ENCODE measurements at regions not wholly inside any gene's neighbourhood (a gene's known extent, or its start where the extent isn't known, plus 50 kb on each side); places are given as distances from the start of the nearest gene placed in this dataset.
A peak's percentile ranks its signal among the peaks of the same experiment; 100 is the strongest.

DNA sequence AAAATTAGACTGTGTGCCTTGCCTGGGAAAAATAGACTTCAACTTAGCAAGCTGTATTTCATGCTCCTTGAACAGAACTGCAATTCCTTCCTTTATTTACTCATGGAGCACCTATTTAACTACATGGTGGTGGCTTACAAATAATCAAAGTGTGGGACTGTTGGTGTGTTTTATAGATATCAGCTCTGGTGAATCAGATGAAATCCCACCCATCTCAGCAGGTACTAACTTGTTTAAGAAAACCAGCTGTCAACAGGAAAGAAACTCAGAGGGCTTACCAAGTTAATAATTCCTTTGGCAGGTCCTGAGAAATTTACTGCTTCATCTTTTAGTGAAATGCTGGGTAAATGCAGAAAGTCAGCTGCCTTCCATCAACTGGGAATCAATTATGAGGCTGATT lies 830.6 kb downstream of the SLC4A3 start:
- DNase-seq: no peak

- no peak for DNase-seq
Measured at GRCh38 chr2:220460257-220460985, 833.0 kb downstream of the SLC4A3 start.

- no peak for DNase-seq
Measured at GRCh38 chr2:220463876-220464275, 836.4 kb downstream of the SLC4A3 start.

DNA sequence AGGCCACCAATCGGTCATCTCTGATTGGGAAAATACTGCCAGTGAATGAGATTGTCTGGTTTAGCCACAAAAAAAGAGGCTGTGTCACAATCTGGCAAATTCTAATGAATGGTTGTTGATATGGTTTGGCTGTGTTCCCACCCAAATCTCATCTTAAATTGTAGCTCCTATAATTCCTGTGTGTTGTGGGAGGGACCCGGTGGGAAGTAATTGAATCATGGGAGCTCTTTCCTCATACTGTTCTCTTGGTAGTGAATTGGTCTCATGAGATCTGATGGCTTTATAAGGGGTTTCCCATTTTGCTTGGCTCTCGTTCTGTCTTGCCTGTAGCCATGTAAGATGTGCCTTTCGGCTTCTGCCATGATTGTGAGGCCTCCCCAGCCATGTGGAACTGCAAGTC lies 838.3 kb downstream of the SLC4A3 start:
- no peak for DNase-seq

DNA sequence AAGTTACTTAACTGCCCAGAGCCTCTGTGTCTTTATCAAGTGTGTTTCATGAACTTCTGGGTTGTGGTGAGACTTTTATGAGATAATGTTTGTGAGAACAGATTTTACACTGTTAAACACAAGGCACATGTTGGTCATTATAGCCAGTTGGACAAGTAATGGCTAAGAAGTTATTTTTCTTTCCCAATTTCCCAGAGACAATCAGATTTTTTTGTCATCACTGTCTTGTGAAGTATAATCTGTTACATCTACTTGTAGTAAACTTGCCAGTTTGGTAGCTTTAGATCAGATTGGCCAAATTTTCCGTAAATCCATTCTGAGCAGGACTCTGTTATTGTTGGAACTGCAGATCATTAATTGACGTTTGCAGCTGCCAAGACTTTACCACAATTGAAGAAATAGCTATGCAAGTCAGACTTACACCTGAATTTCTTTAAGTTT lies 838.8 kb downstream of the SLC4A3 start:
- no peak for DNase-seq

DNA sequence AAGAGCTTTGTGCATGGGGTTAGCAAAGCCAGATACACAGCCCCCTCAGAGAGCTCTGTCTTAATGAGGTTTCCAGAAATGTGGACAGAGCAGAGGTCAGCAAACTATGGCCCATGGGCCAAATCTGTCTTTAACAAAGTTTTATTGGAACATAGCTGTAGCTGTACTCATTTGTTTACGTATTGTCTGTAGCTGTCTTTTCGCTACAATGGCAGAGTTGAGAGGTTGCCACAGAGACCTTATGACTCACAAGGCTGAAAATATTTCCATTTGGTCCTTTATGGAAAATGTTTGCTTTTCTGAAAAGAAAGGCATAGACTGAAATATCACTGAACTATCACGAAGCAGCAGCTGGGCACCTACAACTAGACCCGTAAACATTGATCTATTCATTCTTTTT lies 841.8 kb downstream of the SLC4A3 start:
- DNase-seq: no peak

DNA sequence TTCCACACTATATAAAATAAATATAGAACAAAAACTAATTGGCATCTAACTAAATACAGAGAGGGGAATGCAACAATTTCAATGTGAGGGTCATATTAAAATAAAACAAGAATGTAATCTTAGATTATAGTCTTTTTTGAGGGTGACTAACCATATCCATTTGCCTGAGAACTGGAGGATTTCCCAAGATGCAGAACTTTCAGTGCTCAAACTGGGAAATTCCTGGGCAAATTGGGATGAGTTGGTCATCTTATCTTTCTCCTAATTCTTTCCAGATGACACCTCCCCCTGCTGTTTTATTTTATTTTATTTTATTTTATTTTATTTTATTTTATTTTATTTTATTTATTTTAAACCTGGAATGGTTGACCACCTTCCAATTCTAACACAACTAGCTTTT lies 846.2 kb downstream of the SLC4A3 start:
- DNase-seq: no peak

DNA sequence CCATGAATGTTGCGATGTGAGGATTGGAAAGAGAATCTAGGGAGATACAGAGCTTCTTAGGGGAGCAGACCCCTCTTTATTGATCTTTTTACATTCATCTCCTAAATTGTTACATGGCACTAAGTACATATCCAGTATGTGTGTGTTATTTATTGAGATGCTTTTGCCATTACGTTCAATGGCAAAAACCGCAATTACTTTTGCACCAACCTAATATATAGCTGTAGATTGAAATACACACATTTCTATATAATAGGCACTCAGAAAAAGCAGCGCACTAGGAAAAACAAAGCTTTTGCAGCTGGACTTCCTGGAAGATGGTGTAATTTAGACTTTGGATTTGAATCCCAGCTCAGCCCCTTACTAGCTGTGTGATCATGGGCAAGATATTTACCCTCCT lies 849.4 kb downstream of the SLC4A3 start:
- no peak for DNase-seq

- peak; percentile 83 for DNase-seq
Measured at GRCh38 chr2:220478305-220479058, 851.1 kb downstream of the SLC4A3 start.

DNA sequence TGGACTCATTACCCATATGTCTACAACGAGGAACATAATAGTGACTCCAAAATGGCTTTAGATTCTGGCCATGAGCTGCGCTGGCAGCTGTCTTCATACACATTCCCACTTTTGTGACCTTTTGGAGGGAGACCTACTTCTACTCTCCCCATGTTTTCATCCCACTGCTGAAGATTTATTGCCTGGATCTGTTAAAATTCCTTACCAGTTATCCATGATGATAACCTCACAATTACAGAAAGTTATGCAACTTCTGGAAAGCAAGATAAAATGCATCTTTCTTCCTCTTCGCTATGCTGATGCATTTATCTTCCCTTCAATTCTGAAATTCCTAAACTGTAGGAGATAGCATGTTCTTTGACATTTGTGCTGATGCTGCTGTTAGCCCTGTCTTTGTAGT lies 855.3 kb downstream of the SLC4A3 start:
- no peak for DNase-seq

GRCh38 chr2:220489121-220489520 lies 861.7 kb downstream of the SLC4A3 start:
- DNase-seq: no peak

DNA sequence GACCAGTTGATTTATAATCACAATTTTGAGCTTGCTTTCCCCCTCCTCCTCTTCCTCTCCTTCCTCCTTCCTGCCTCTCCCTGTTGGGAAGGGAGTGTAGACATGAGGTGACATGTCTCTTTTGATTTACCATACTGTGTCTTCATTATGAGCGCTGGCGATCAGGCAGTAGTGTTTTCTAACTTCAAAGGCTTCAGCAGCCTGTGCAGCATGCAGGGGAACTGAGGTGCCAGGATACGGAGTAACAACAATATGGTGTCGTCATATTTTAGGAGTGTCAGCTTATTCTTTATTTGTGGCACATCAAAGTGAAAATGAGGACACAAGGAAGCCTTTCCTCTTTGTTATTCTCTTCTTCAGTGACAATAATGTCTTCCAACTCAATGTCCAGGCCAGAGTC lies 864.2 kb downstream of the SLC4A3 start:
- DNase-seq: no peak

- no peak for DNase-seq
Measured at GRCh38 chr2:220493871-220494525, 866.6 kb downstream of the SLC4A3 start.

- no peak for DNase-seq
Measured at GRCh38 chr2:220496513-220496912, 869.1 kb downstream of the SLC4A3 start.

DNA sequence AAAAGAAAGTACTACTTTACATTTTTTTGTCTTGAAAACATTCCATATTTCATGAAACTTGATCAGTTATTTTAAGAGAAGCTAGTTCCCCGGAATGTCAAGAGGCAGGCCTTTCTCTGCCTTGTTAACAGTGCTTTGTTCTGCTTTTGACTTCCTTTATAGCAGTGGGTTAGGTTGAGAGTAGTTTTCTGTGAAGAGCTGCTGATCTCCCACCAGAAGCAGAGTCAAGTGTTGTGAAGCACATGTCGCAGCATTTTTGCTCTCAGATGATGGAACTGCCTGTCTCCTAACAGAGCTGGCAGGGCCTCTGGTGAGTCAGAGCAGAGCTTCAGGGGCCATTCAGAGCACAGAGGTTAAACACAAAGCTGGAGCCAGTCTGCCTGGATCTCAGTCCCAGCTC lies 871.8 kb downstream of the SLC4A3 start:
- no peak for DNase-seq

DNA sequence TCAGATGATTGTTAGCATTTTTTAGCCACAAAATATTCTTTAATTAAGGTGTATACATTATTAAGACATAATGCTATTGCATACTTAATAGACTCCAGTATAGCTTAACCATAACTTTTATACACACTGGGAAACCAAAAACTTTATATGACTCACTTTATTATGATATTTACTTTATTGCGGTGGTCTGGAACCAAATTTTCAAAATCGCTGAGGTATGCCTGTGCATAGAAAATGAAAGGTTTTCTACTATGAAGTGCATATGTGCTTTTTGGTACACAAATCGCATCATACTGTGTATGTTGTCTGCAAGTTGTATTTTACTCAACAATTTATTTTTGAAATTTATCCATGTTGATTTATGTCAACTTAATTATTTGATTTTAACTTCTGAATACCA lies 875.1 kb downstream of the SLC4A3 start:
- no peak for DNase-seq

GRCh38 chr2:220503431-220503830 lies 876.0 kb downstream of the SLC4A3 start:
- DNase-seq: no peak

DNA sequence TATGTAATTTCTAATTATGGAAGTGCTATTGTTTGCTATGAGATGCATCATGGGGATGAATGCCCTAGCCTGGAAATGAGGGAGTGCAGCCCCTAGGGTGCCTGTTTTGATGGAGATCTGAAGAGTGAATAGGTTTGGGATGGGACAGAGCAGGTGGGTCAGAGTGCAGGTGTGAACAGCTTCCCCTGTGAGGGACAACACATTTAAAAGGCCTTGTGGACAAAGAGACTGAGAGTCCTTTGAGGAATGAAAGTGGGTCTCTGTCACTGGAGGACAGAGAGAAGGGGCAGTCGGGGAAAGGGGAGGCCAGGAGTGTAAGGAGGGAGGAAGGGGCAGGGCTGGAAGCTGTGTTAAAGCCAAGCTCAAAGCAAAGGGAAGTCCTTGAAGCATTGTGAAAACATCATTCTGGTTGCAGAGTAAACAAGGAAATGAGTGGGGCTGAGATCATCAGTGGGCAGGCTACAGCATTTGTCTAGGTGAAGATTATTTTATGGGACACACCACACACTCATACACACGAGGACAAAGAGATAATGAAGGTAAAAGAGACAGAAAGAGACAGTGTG lies 877.6 kb downstream of the SLC4A3 start:
- DNase-seq: no peak

DNA sequence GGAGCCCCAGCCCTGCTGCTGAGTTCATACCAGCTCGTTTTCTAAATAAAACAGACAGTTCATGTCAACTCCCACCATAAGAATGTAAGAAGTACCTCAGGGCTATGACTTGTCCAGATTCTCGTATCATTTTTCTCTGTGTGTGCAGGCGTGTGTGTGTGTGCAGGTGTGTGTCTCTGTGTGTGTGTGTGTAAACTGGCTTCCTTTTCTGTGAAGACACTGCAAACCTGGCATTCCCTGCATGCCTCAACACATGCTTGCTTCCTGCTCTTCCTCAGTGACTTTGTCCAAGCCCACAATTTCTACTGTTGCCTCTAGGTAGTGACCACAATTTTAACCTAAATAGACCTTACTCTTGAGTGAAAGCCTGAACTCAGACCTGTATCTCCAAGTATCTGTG lies 879.0 kb downstream of the SLC4A3 start:
- DNase-seq: no peak

DNA sequence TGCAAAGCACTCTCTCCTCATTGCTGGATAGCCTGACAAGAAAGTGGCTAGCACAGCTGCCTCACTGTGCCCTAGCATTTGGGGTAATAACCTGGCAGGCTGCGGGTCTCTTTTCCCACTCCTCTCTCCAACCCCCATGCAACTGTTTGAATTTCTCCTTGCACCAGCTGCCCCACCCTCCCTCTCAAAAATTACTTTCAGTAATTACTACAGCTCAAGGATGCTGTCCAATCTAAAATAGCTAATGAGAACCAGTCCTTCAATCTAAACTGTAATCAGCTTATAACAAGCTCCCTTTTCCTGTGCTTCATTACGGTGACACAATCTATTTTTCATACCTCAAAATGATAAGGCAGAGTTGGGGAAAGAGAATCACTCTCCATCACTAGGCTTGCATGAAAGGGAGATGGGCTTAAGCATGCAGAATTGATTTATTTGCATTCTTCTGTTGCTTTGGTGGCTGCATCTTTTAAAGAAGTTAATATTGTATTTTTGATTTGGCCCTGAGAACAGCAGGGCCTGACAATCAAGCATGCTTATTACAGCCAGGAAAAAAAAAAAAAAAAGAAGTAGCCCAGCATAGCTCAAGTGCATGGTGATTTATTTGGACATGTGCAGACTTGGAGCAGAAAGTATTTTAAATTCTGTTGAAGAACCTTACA lies 881.8 kb downstream of the SLC4A3 start:
- DNase-seq: no peak

DNA sequence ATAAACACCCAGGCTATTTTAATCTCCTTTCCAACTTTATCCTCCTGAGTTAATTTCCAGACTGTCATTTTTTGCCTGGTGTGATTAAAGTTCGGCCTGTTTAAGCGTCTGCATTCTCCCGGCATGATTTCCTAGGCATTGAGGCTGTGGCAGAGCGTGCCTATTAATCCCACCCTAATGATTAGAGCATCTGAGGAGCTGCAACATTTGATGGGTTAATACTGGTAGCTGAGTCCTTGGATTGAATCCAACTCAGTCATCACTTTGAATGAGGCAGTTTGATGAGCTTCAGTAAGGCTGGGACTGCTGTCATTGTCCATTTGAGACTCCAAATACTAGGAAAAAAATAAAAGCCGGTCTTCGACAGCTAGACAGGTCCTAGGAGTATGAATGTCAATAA lies 882.5 kb downstream of the SLC4A3 start:
- DNase-seq: no peak

DNA sequence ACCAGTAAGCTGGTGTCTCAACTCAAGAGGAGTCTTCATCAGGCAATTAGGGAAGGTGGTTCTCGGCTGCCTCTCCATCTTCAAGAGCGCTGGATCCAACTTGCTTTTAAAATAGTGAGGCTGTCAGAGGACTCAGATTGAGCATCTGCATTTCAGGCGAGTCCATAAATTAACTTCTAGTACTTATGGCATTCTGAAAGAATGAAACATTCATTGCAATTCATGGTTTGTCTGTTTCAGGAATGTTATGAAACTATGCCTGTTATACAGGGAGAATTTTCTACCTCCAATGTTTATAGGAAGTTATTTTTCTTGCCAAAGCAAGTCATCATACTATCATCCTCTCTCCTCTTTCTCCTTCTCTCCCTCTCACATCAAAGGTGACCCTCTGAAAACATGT lies 883.2 kb downstream of the SLC4A3 start:
- no peak for DNase-seq

DNA sequence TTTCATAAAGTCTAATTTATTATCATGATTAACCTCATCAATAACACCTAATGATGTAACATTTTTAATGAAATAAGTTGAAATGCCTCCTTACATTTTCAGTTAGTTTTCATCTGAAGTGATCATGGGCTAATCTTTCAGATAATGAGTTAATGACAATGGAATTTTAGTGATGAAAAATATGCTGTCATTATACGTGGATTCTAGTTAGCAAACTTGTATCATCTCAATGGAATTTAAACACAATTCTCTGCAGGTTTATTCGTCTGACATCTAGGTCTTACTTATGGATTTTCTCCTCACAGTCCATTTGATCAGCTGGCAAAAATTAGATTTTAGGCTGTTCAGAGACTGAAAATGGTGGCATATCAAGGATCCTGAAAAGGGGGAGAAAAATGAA lies 885.0 kb downstream of the SLC4A3 start:
- no peak for DNase-seq
